ENCODE measurements at regions not wholly inside any gene's neighbourhood (a gene's known extent, or its start where the extent isn't known, plus 50 kb on each side); places are given as distances from the start of the nearest gene placed in this dataset.
"Not testable (repeated sequence)": the region's sequence is repeated elsewhere in the genome, so short reads cannot be mapped to it uniquely, and the experiment has no call there.

GRCh38 chr20:52426856-52427255, 235.3 kb upstream of the ZFP64 start:
- Histone ChIP-seq H3K27me3 (ENCODE audit: insufficient read depth, low read length) (no peaks in the 10 kb centered on the region), H3K79me2 (ENCODE audit: control insufficient read depth, insufficient read depth, low read length, unreplicated experiment) (no peaks in the 10 kb centered on the region)

GRCh38 chr20:52425701-52426100, 234.1 kb upstream of the ZFP64 start:
- no peaks in the 10 kb centered on the region for H3K79me2 ChIP-seq (ENCODE audit: control insufficient read depth, insufficient read depth, low read length, unreplicated experiment)
- no peaks in the 10 kb centered on the region for H3K4me1 ChIP-seq (ENCODE audit: control insufficient read depth, insufficient read depth, low read length, unreplicated experiment)
- no peaks in the 10 kb centered on the region for H3K36me3 ChIP-seq (ENCODE audit: insufficient read depth, low read length)
- H3K4me3 ChIP-seq (ENCODE audit: low read depth, low read length) = no peak overlapping the region
- H2AFZ ChIP-seq (ENCODE audit: low read length, unreplicated experiment) = no peak overlapping the region
- H3K27ac ChIP-seq (ENCODE audit: low read depth, low read length) = no peak overlapping the region
- no peaks in the 10 kb centered on the region for H3K27me3 ChIP-seq (ENCODE audit: insufficient read depth, low read length)

More at GRCh38 chr20:52426856-52427255, 235.3 kb upstream of the ZFP64 start:
- Histone ChIP-seq H3K4me3 (ENCODE audit: low read depth, low read length) (no peak overlapping the region), H3K27ac (ENCODE audit: low read depth, low read length) (no peak overlapping the region), H3K4me1 (ENCODE audit: control insufficient read depth, insufficient read depth, low read length, unreplicated experiment) (no peaks in the 10 kb centered on the region), H3K36me3 (ENCODE audit: insufficient read depth, low read length) (no peaks in the 10 kb centered on the region), H2AFZ (ENCODE audit: low read length, unreplicated experiment) (no peak overlapping the region)

- Histone ChIP-seq H3K4me3 (ENCODE audit: low read depth, low read length) (no peak overlapping the region), H3K4me1 (ENCODE audit: control insufficient read depth, insufficient read depth, low read length, unreplicated experiment) (no peaks in the 10 kb centered on the region)
Measured at GRCh38 chr20:52425253-52425652, 233.7 kb upstream of the ZFP64 start.

GRCh38 chr20:52424357-52424942, 232.9 kb upstream of the ZFP64 start:
- not testable (repeated sequence) for H3K4me1 ChIP-seq (ENCODE audit: control insufficient read depth, insufficient read depth, low read length, unreplicated experiment); H3K27ac ChIP-seq (ENCODE audit: low read depth, low read length); H3K36me3 ChIP-seq (ENCODE audit: insufficient read depth, low read length); H3K27me3 ChIP-seq (ENCODE audit: insufficient read depth, low read length); H3K4me3 ChIP-seq (ENCODE audit: low read depth, low read length); H2AFZ ChIP-seq (ENCODE audit: low read length, unreplicated experiment); H3K79me2 ChIP-seq (ENCODE audit: control insufficient read depth, insufficient read depth, low read length, unreplicated experiment)

More at GRCh38 chr20:52425253-52425652, 233.7 kb upstream of the ZFP64 start:
- Histone ChIP-seq H3K36me3 (ENCODE audit: insufficient read depth, low read length) (no peaks in the 10 kb centered on the region), H3K79me2 (ENCODE audit: control insufficient read depth, insufficient read depth, low read length, unreplicated experiment) (no peaks in the 10 kb centered on the region), H3K27ac (ENCODE audit: low read depth, low read length) (no peak overlapping the region), H3K27me3 (ENCODE audit: insufficient read depth, low read length) (no peaks in the 10 kb centered on the region), H2AFZ (ENCODE audit: low read length, unreplicated experiment) (no peak overlapping the region)

- not testable (repeated sequence) for H3K27me3 ChIP-seq (ENCODE audit: insufficient read depth, low read length); H3K4me1 ChIP-seq (ENCODE audit: control insufficient read depth, insufficient read depth, low read length, unreplicated experiment); H3K27ac ChIP-seq (ENCODE audit: low read depth, low read length); H2AFZ ChIP-seq (ENCODE audit: low read length, unreplicated experiment); H3K36me3 ChIP-seq (ENCODE audit: insufficient read depth, low read length); H3K4me3 ChIP-seq (ENCODE audit: low read depth, low read length); H3K79me2 ChIP-seq (ENCODE audit: control insufficient read depth, insufficient read depth, low read length, unreplicated experiment)
Measured at GRCh38 chr20:52423536-52424140, 232.1 kb upstream of the ZFP64 start.

- Histone ChIP-seq H3K36me3 (ENCODE audit: insufficient read depth, low read length) (no peaks in the 10 kb centered on the region), H2AFZ (ENCODE audit: low read length, unreplicated experiment) (no peak overlapping the region), H3K4me3 (ENCODE audit: low read depth, low read length) (no peak overlapping the region), H3K27me3 (ENCODE audit: insufficient read depth, low read length) (no peaks in the 10 kb centered on the region), H3K27ac (ENCODE audit: low read depth, low read length) (no peak overlapping the region), H3K4me1 (ENCODE audit: control insufficient read depth, insufficient read depth, low read length, unreplicated experiment) (no peaks in the 10 kb centered on the region), H3K79me2 (ENCODE audit: control insufficient read depth, insufficient read depth, low read length, unreplicated experiment) (no peaks in the 10 kb centered on the region)
Measured at GRCh38 chr20:52422574-52423336, 231.2 kb upstream of the ZFP64 start.

- H3K4me3 ChIP-seq (ENCODE audit: low read depth, low read length) = no peak overlapping the region
- no peaks in the 10 kb centered on the region for H3K79me2 ChIP-seq (ENCODE audit: control insufficient read depth, insufficient read depth, low read length, unreplicated experiment)
- H3K27ac ChIP-seq (ENCODE audit: low read depth, low read length) = no peak overlapping the region
- H3K36me3 ChIP-seq (ENCODE audit: insufficient read depth, low read length) = no peaks in the 10 kb centered on the region
- H2AFZ ChIP-seq (ENCODE audit: low read length, unreplicated experiment) = no peak overlapping the region
- H3K27me3 ChIP-seq (ENCODE audit: insufficient read depth, low read length) = no peaks in the 10 kb centered on the region
- no peaks in the 10 kb centered on the region for H3K4me1 ChIP-seq (ENCODE audit: control insufficient read depth, insufficient read depth, low read length, unreplicated experiment)
Measured at GRCh38 chr20:52420805-52421204, 229.2 kb upstream of the ZFP64 start.

- H3K79me2 ChIP-seq (ENCODE audit: control insufficient read depth, insufficient read depth, low read length, unreplicated experiment) = no peaks in the 10 kb centered on the region
Measured at GRCh38 chr20:52419205-52419604, 227.6 kb upstream of the ZFP64 start.

GRCh38 chr20:52416953-52417352, 225.4 kb upstream of the ZFP64 start:
- H2AFZ ChIP-seq (ENCODE audit: low read length, unreplicated experiment) = no peak overlapping the region
- no peaks in the 10 kb centered on the region for H3K36me3 ChIP-seq (ENCODE audit: insufficient read depth, low read length)
- H3K27me3 ChIP-seq (ENCODE audit: insufficient read depth, low read length) = no peaks in the 10 kb centered on the region
- H3K4me1 ChIP-seq (ENCODE audit: control insufficient read depth, insufficient read depth, low read length, unreplicated experiment) = no peaks in the 10 kb centered on the region
- no peak overlapping the region for H3K27ac ChIP-seq (ENCODE audit: low read depth, low read length)
- no peaks in the 10 kb centered on the region for H3K79me2 ChIP-seq (ENCODE audit: control insufficient read depth, insufficient read depth, low read length, unreplicated experiment)
- H3K4me3 ChIP-seq (ENCODE audit: low read depth, low read length) = no peak overlapping the region

More at GRCh38 chr20:52419205-52419604, 227.6 kb upstream of the ZFP64 start:
- no peaks in the 10 kb centered on the region for H3K36me3 ChIP-seq (ENCODE audit: insufficient read depth, low read length)
- no peak overlapping the region for H3K27ac ChIP-seq (ENCODE audit: low read depth, low read length)
- H2AFZ ChIP-seq (ENCODE audit: low read length, unreplicated experiment) = no peak overlapping the region
- no peaks in the 10 kb centered on the region for H3K4me1 ChIP-seq (ENCODE audit: control insufficient read depth, insufficient read depth, low read length, unreplicated experiment)
- H3K27me3 ChIP-seq (ENCODE audit: insufficient read depth, low read length) = no peaks in the 10 kb centered on the region
- no peak overlapping the region for H3K4me3 ChIP-seq (ENCODE audit: low read depth, low read length)

GRCh38 chr20:52411611-52412010, 220.0 kb upstream of the ZFP64 start:
- no peaks in the 10 kb centered on the region for H3K79me2 ChIP-seq (ENCODE audit: control insufficient read depth, insufficient read depth, low read length, unreplicated experiment)
- no peaks in the 10 kb centered on the region for H3K36me3 ChIP-seq (ENCODE audit: insufficient read depth, low read length)
- H3K4me1 ChIP-seq (ENCODE audit: control insufficient read depth, insufficient read depth, low read length, unreplicated experiment) = no peaks in the 10 kb centered on the region
- no peaks in the 10 kb centered on the region for H3K27me3 ChIP-seq (ENCODE audit: insufficient read depth, low read length)
- no peak overlapping the region for H2AFZ ChIP-seq (ENCODE audit: low read length, unreplicated experiment)
- no peak overlapping the region for H3K27ac ChIP-seq (ENCODE audit: low read depth, low read length)
- H3K4me3 ChIP-seq (ENCODE audit: low read depth, low read length) = no peak overlapping the region

Data from ACC112 (cell line).